SKM-1 treated with dmso at 0.1 percent for 144 hours (cell line): ENCODE measurements at regions not wholly inside any gene's neighbourhood (a gene's known extent, or its start where the extent isn't known, plus 50 kb on each side); places are given as distances from the start of the nearest gene placed in this dataset.
"Not testable (repeated sequence)": the region's sequence is repeated elsewhere in the genome, so short reads cannot be mapped to it uniquely, and the experiment has no call there.

ENCODE experiments used
- DNase-seq: peaks from one replicate; lab custom pipeline; 2025; ENCODE audit not compliant: unreplicated experiment; lab: John Stamatoyannopoulos, UW

GRCh38 chr2:234166531-234166930 lies 116.0 kb downstream of the SPP2 start:
- no peak for DNase-seq

DNA sequence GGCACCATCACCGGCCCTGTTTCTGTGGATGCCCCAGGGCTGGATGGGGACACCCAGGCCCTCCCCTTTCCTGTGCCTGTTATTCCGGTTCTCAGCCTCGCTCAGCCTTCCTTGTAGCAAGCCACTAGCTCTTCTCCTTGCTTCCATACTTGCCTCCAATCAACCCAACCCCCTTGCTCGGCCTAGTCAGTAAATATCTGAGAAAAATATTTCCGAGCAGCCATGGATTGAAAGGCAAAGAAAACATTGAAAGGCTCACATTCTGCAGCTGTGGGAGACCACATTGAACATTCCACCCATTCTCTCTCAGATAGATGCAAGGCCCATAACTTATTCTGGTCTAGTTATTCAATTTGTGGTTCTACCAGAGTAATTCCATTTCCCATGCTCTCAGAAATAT lies 114.9 kb downstream of the SPP2 start:
- DNase-seq: no peak

GRCh38 chr2:234164493-234165413 lies 114.3 kb downstream of the SPP2 start:
- DNase-seq: no peak

GRCh38 chr2:234163510-234164045 lies 113.1 kb downstream of the SPP2 start:
- DNase-seq: no peak

DNA sequence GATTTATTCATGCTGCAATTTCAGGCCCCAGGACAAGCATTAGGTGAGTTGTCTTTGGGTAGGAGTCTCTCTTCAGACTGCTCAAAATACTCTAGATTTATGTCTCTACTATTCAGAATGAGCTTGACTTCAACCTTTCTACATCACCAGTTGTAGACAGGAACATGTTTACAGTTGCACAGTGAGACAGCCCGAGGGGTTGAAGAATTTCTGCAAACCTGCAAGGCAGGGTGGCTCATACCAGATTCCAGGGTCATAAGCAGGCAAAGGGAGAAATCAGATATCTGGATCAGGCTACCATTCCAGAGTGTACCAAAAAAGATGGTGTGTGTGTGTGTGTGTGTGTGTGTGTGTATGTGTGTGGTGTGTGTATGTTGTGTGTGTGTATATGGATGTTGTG lies 112.4 kb downstream of the SPP2 start:
- no peak for DNase-seq

DNA sequence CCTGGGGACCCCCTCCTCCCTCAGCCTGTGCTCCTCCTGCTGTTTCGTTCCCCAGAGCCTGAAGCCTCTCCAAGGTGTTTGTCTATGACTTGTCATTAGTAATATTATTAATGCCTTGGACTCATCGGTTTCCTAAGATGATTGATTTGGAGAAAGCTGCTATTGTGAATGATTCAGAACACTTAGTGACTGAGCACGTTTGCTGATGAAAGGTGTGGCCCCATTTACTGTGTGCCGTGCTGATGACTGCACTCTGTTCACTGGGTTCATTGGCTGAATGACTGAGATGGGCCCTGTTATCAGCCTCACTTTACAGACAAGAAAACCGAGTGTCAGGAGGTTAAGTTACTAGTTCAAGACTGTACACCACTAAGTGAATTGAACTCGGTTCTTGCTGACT lies 111.4 kb downstream of the SPP2 start:
- no peak for DNase-seq

- no peak for DNase-seq
These were observed 108.3 kb downstream of the SPP2 start for GRCh38 chr2:234158812-234159211.

DNA sequence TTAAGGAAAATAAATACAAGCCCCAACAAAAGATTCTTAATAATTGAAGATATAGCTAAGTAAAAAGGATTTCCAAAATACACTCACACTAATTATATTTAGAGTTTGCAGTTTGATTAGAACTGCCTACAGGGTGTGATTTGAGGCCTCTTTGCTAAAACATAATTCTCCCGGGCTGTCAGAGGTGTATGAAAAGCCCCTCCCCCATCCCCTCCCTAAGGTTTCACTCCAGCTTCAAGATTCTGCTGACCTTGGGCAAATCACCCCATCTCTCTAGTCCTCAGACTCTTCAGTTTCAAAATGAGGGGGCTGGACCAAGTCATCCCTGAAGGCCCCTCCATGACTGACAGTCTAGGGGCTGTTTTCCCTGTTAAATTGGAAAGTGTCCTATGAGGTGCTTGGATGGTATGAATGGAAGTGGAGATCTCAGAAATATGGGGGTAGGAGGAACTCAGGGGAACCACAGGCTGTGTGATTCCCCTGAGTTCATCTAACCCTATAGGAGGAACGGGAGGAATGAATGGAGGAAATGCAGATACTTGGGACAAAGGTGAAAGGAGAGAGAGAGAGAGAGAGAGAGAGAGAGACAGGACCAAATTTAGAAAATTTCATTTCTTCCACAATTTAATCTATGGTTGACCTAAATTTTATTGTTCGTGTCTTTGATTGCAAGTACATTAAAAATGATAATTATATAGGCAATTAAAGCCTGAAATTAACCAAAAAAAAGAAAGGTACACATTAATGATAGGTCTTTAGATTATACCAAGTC lies 107.5 kb downstream of the SPP2 start:
- no peak for DNase-seq

DNA sequence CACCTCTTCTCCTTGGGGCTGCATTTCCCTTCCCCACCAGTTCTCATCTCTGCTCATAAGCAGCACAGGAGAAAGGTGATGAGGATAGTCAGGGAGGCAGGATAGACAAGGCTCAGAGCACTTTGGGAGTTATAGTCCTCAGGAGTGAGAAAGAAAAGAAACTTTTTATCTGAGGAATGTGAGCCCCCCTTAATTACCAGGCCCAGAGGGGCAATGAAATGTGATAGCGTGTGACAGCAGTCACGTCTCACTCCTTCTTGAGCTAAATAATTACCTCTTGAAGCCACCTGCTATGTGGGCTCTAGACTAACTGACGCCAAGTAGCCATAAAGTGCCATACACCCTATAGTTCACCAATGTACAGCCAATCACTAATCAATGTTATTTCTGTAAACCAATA lies 105.8 kb downstream of the SPP2 start:
- no peak for DNase-seq

GRCh38 chr2:234152835-234153234 lies 102.3 kb downstream of the SPP2 start:
- not testable (repeated sequence) for DNase-seq

DNA sequence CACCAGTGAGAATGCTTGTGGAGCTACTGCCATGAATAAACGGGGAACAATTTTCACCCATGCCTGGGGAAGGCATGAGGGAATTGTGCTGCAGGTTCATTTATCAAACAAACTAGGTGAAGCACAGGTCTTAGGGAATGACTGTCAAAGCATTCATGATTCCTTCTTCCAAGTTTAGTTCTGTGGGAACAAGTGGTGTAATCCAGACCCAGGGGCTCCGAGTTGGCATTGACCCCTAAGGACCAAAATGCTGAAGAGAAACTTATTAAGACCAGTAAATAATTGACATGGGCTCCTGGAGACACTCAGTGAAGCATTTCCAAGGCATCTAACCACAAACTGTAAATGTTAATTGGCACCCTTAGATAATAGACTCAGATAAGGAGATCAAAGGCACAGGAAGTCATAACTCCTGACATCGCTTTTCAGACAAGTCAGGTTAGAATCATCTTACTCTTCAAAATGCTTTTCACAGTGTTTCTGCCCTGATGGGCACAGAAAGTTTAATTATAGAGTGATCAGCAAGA lies 96.9 kb downstream of the SPP2 start:
- no peak for DNase-seq

DNA sequence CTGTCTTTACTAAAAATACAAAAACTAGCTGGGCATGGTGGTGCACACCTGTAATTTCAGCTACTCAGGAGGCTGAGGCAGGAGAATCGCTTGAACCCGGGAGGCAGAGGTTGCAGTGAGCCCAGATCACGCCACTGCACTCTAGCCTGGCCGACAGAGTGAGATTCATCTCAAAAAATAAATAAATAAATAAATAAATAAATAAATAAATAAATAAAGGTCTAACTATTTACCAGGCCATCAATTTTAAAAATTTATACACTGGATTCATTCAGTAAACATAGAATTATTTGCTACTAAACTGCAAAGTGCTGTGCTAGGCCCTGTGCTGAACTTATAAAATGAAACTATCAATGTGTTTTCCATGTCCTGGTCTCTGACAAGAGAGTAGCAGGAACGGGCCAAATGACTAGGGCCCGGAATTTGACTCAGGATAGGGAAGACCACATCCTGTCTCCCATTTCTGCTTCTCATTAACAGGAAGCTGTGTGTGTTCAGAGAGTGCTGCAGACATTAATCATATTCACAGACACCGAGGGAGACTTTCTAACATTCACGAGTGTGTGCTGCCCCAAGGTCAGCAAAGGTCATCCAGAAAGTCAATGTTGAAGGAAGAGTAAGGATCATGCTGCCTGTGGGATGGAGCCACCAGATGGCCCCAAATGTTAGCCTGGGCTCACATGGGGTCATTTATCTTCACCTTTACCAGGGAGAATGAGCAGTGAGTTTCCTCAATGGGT lies 95.8 kb downstream of the SPP2 start:
- DNase-seq: no peak

DNA sequence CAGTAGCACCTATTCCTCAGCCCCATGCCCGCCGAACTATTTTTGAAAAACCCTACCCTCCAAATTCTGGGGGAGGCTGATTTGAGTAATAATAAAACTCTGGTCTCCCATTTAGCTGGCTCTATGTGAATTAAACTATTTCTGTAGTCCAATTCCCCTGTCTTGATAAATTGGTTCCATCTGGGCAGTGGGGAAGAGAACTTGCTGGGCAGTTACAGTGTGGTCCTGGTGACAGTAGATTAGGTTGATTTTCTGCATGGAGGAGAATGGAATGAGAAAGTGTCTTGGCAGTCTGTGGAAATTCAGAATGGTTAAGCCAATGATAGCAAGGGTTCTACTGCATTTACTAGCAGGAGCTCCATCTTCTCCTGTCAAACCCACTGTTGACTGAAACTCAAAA lies 95.0 kb downstream of the SPP2 start:
- no peak for DNase-seq

DNA sequence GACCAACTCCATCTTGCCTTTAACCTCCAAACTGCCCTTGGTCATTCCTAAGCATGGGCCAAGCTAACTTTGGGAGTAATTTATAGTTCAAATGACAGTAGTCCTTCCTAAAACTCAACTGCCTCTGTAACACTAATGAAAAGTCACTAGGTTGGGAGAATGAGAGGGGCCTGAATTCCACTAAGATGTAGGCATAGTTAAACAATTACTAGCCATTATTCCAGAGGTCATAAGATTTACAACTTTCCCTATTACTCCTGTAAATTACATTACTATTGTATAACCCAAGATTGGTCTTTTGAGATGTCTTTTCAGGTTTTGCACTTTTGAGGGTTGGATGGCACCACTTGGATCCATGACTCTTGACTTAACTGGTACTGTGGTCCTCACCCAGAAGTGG lies 94.6 kb downstream of the SPP2 start:
- no peak for DNase-seq

- no peak for DNase-seq
These were observed 93.4 kb downstream of the SPP2 start for GRCh38 chr2:234143896-234144295.

GRCh38 chr2:234142530-234142929 lies 92.0 kb downstream of the SPP2 start:
- no peak for DNase-seq

DNA sequence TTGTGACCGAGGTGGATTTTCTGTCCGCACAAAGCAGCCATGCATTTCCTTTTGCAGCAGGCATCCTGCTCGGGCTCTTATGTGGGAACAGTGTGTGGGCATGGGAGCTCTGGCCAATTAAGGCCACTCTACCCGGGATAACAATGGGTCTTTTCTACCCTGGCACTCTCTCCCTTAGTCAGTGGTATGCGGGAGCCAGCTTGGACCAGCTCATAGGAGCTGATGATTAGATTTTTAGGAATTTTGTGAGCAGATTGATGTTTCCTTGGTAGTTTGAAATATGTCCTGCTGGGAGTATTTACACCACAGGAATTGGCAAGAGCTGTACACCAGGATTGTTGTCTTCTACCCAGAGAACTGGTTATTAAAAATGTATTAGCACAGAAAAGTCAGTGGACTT lies 89.3 kb downstream of the SPP2 start:
- no peak for DNase-seq

GRCh38 chr2:234138836-234139235 lies 88.3 kb downstream of the SPP2 start:
- DNase-seq: no peak

GRCh38 chr2:234137400-234138014 lies 87.0 kb downstream of the SPP2 start:
- DNase-seq: no peak

DNA sequence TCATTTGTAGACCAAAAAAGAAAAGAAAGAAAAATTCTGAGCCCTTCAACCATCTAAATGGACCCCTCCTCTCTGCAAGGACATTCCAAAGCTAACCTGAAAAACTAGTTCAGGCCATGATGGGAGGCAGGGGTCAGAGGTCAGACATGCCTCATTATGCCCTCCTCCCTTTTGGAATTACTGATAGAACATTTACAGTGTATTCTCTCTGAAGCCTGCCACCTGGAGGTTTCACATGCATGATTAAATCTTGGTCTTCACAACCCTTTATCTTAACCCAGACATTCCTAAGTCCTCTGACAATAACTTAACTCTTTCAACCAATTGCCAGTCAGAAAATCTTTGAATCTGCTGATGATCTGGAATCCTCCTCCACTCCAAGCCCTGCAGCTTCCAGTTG lies 86.0 kb downstream of the SPP2 start:
- no peak for DNase-seq
